Common myeloid progenitor, CD34-positive (primary cell): ENCODE measurements at regions not wholly inside any gene's neighbourhood (a gene's known extent, or its start where the extent isn't known, plus 50 kb on each side); places are given as distances from the start of the nearest gene placed in this dataset.
A peak's percentile ranks its signal among the peaks of the same experiment; 100 is the strongest.

ENCODE experiments used
- CTCF ChIA-PET: fragments of 350-600 bp; sonication (Branson Sonifier 250); formaldehyde crosslinking; loops from one replicate; lab custom pipeline; 2021; ENCODE audit warnings: antibody characterized with exemption; lab: Charles Lee
- POLR2A ChIA-PET: fragments of 350-600 bp; sonication (Branson Sonifier 250); formaldehyde crosslinking; loops from one replicate; lab custom pipeline; 2021; ENCODE audit warnings: antibody characterized with exemption; lab: Charles Lee
- DNase-seq, 3 donors: peaks; one replicate each; pipeline versions ENCODE4 v3.0.0 to v3.0.0-alpha.2; 2013
- H3K27ac ChIP-seq, 2 experiments: 1 replicate in 1 of 2; 2 replicates in 1 of 2; pipeline ENCODE4 v1.7.0; 2013; ENCODE audit warnings: inconsistent platforms in 2 of 2, low read length in 2 of 2, mild to moderate bottlenecking in 2 of 2, low read depth in 1 of 2, moderate library complexity in 1 of 2; ENCODE audit not compliant: severe bottlenecking in 2 of 2, insufficient read depth in 1 of 2, poor library complexity in 1 of 2
- H3K27me3 ChIP-seq, 5 experiments: replicated peaks in 2 of 5; 1 replicate in 3 of 5; 2 replicates in 2 of 5; pipeline versions ENCODE4 v1.6.1 to v1.7.0; 2013; ENCODE audit warnings: low read length in 4 of 5, mild to moderate bottlenecking in 2 of 5, moderate library complexity in 2 of 5, inconsistent platforms in 1 of 5; ENCODE audit not compliant: insufficient read depth in 5 of 5, control insufficient read depth in 4 of 5
- H3K36me3 ChIP-seq, 4 experiments: 1 replicate in 2 of 4; 2 replicates in 2 of 4; pipeline versions ENCODE4 v1.6.1 to v1.7.0; 2013; ENCODE audit warnings: low read length in 3 of 4, control low read depth in 1 of 4, mild to moderate bottlenecking in 1 of 4; ENCODE audit not compliant: control insufficient read depth in 4 of 4, insufficient read depth in 4 of 4
- H3K4me1 ChIP-seq, 4 experiments: 1 replicate in 3 of 4; 2 replicates in 1 of 4; pipeline versions ENCODE4 v1.6.1 to v1.7.1; 2013; ENCODE audit warnings: low read length in 3 of 4, mild to moderate bottlenecking in 3 of 4, control low read depth in 1 of 4, inconsistent platforms in 1 of 4, moderate library complexity in 1 of 4; ENCODE audit not compliant: control insufficient read depth in 4 of 4, insufficient read depth in 4 of 4; ENCODE audit errors: control extremely low read depth in 1 of 4
- H3K4me3 ChIP-seq, 7 experiments: 1 replicate in 4 of 7; 2 replicates in 3 of 7; pipeline versions ENCODE4 v1.5.1 to v1.7.0; 2013; ENCODE audit warnings: mild to moderate bottlenecking in 7 of 7, low read length in 6 of 7, moderate library complexity in 6 of 7, inconsistent platforms in 2 of 7, low read depth in 2 of 7, control low read depth in 1 of 7; ENCODE audit not compliant: insufficient read depth in 4 of 7, control insufficient read depth in 1 of 7; ENCODE audit errors: extremely low read depth in 1 of 7
- H3K9me3 ChIP-seq, 5 experiments: 1 replicate in 4 of 5; 2 replicates in 1 of 5; pipeline versions ENCODE4 v1.6.1 to v1.7.1; 2013; ENCODE audit warnings: low read length in 4 of 5, mild to moderate bottlenecking in 2 of 5, inconsistent platforms in 1 of 5, low read depth in 1 of 5, moderate library complexity in 1 of 5; ENCODE audit not compliant: control insufficient read depth in 4 of 5, insufficient read depth in 2 of 5; ENCODE audit errors: control extremely low read depth in 1 of 5
- WGBS: methylation state at CpG from one replicate; pipeline ENCODE4 v1.1.5; 2013; ENCODE audit not compliant: insufficient coverage; 5-methylcytosine and 5-hydroxymethylcytosine counted together

- peak; percentile 73 to 90 (median 88) for DNase-seq
- ChIA-PET POLR2A (no interaction called here), CTCF (interaction anchor here (0.5 to 1.7 kb wide), 7 partner anchors 8 to 294 kb away, joined by 3 to 5 read pairs (median 4); no protein-coding TSS in a partner anchor)
- no peaks in the 10 kb centered on the region for H3K36me3 ChIP-seq
- H3K27ac ChIP-seq, result peak overlapping the region in 1 of 2 experiments; percentile 35
- H3K4me3 ChIP-seq, result no peak overlapping the region
- H3K9me3 ChIP-seq, result peaks cover 0 to 6% (median 0%) of the 10 kb centered on the region in 5 experiments
- H3K4me1 ChIP-seq, result peaks cover 3 to 10% (median 9%) of the 10 kb centered on the region in 4 experiments
- WGBS, result 50% methylated on average over 2 of the region's 2 CpGs
- no peaks in the 10 kb centered on the region for H3K27me3 ChIP-seq
Measured at GRCh38 chr4:81747242-81747930, 275.7 kb upstream of the RASGEF1B start.

GRCh38 chr4:81746773-81747172, 275.1 kb upstream of the RASGEF1B start:
- H3K36me3 ChIP-seq, result no peaks in the 10 kb centered on the region
- no CpG with 5 or more reads among the region's 1 CpG for WGBS
- CTCF ChIA-PET, result interaction anchor here (0.5 to 1.4 kb wide), 5 partner anchors 9 to 294 kb away, joined by 3 to 5 read pairs (median 4); no protein-coding TSS in a partner anchor
- H3K27me3 ChIP-seq, result no peaks in the 10 kb centered on the region
- POLR2A ChIA-PET, result no interaction called here
- H3K9me3 ChIP-seq, result peaks cover 0 to 6% (median 0%) of the 10 kb centered on the region in 5 experiments
- H3K4me3 ChIP-seq, result no peak overlapping the region
- H3K27ac ChIP-seq, result peak overlapping the region in 1 of 2 experiments; percentile 35
- DNase-seq, result peak in 2 of 3 donors; percentile 22 to 24
- peaks cover 3 to 10% (median 9%) of the 10 kb centered on the region in 4 experiments for H3K4me1 ChIP-seq

GRCh38 chr4:81746071-81746470, 274.4 kb upstream of the RASGEF1B start:
- DNase-seq, result no peak
- peaks cover 3 to 10% (median 9%) of the 10 kb centered on the region in 4 experiments for H3K4me1 ChIP-seq
- H3K27me3 ChIP-seq, result no peaks in the 10 kb centered on the region
- ChIA-PET CTCF (interaction anchor here (0.9 to 1.0 kb wide), 2 partner anchors 14 to 30 kb away, joined by 3 read pairs; no protein-coding TSS in a partner anchor), POLR2A (no interaction called here)
- no CpG with 5 or more reads among the region's 2 CpGs for WGBS
- H3K27ac ChIP-seq, result no peak overlapping the region
- no peak overlapping the region for H3K4me3 ChIP-seq
- peaks cover 0 to 6% (median 0%) of the 10 kb centered on the region in 5 experiments for H3K9me3 ChIP-seq
- no peaks in the 10 kb centered on the region for H3K36me3 ChIP-seq

GRCh38 chr4:81745050-81745449, 273.3 kb upstream of the RASGEF1B start:
- no peak overlapping the region for H3K27ac ChIP-seq
- H3K27me3 ChIP-seq, result no peaks in the 10 kb centered on the region
- ChIA-PET CTCF (interaction anchor here (1.0 kb wide), 1 partner anchor 13 kb away, joined by 3 read pairs; no protein-coding TSS in a partner anchor), POLR2A (no interaction called here)
- no peaks in the 10 kb centered on the region for H3K36me3 ChIP-seq
- WGBS, result 50% methylated on average over 1 of the region's 3 CpGs
- peaks cover 3 to 10% (median 9%) of the 10 kb centered on the region in 4 experiments for H3K4me1 ChIP-seq
- no peak overlapping the region for H3K4me3 ChIP-seq
- H3K9me3 ChIP-seq, result peaks cover 0 to 6% (median 0%) of the 10 kb centered on the region in 5 experiments
- DNase-seq, result peak in 2 of 3 donors; percentile 51 to 65

- WGBS, result 87% methylated on average over 9 of the region's 9 CpGs
- peaks cover 0 to 6% (median 0%) of the 10 kb centered on the region in 5 experiments for H3K9me3 ChIP-seq
- ChIA-PET CTCF (interaction anchor here (0.8 to 1.4 kb wide), 2 partner anchors 9 to 14 kb away, joined by 3 to 5 read pairs; no protein-coding TSS in a partner anchor), POLR2A (no interaction called here)
- no peak overlapping the region for H3K4me3 ChIP-seq
- peaks cover 3 to 10% (median 9%) of the 10 kb centered on the region in 4 experiments for H3K4me1 ChIP-seq
- no peak for DNase-seq
- H3K36me3 ChIP-seq, result no peaks in the 10 kb centered on the region
- no peak overlapping the region for H3K27ac ChIP-seq
- H3K27me3 ChIP-seq, result no peaks in the 10 kb centered on the region
Measured at GRCh38 chr4:81743731-81744435, 272.2 kb upstream of the RASGEF1B start.

GRCh38 chr4:81740487-81740886, 268.8 kb upstream of the RASGEF1B start:
- no peaks in the 10 kb centered on the region for H3K4me1 ChIP-seq
- no peak overlapping the region for H3K4me3 ChIP-seq
- H3K27ac ChIP-seq, result no peak overlapping the region
- no peaks in the 10 kb centered on the region for H3K36me3 ChIP-seq
- H3K9me3 ChIP-seq, result no peaks in the 10 kb centered on the region
- ChIA-PET POLR2A (no interaction called here), CTCF (interaction anchor here (1.5 kb wide), 1 partner anchor 11 kb away, joined by 3 read pairs; no protein-coding TSS in a partner anchor)
- DNase-seq, result no peak
- H3K27me3 ChIP-seq, result no peaks in the 10 kb centered on the region
